Peyer's patch (tissue), 4 donors: ENCODE measurements at regions not wholly inside any gene's neighbourhood (a gene's known extent, or its start where the extent isn't known, plus 50 kb on each side); places are given as distances from the start of the nearest gene placed in this dataset.
"Not testable (repeated sequence)": the region's sequence is repeated elsewhere in the genome, so short reads cannot be mapped to it uniquely, and the experiment has no call there.

Experiments
- DNase-seq, 3 donors: peaks; one replicate each; pipeline ENCODE4 v3.0.0-alpha.2; 2017 to 2019
- H3K27ac ChIP-seq, 4 donors: fragments of 200-600 bp; sonication (generic); one replicate each; pipeline ENCODE4 v1.5.1; 2016 to 2019
- H3K27me3 ChIP-seq, 2 donors: fragments of 200-600 bp; sonication (generic); one replicate each; pipeline ENCODE4 v1.5.1; 2019
- H3K36me3 ChIP-seq, 3 donors: fragments of 200-600 bp; sonication (generic); one replicate each; pipeline ENCODE4 v1.5.1; 2016 to 2019
- H3K4me1 ChIP-seq, 4 donors: fragments of 200-600 bp; sonication (generic); one replicate each; pipeline ENCODE4 v1.5.1; 2016 to 2019
- H3K4me3 ChIP-seq, 4 donors: fragments of 200-600 bp; sonication (generic); 1 replicate in 3 of 4; 2 replicates in 1 of 4; pipeline ENCODE4 v1.5.1; 2016 to 2019; ENCODE audit warnings: mild to moderate bottlenecking in 1 of 4
- H3K9me3 ChIP-seq, 4 donors: fragments of 200-600 bp; sonication (generic); one replicate each; pipeline ENCODE4 v1.5.1; 2016 to 2019; ENCODE audit warnings: mild to moderate bottlenecking in 1 of 4
- POLR2A ChIP-seq, 2 donors: fragments of 450-650 bp; IDR thresholded peaks; one replicate each; pipeline ENCODE4 v1.5.1; 2017; ENCODE audit warnings: antibody characterized with exemption in 2 of 2, mild to moderate bottlenecking in 2 of 2, moderate library complexity in 2 of 2
- TF ChIP-seq, protein P1 (sequence below), 6 experiments: fragments of 450-650 bp in 4 of 6; fragments of 200-600 bp in 2 of 6; sonication (generic) in 1 of 6; IDR thresholded peaks; one replicate each; pipeline ENCODE4 v1.5.1; 2017 to 2019; ENCODE audit warnings: antibody characterized with exemption in 6 of 6, mild to moderate bottlenecking in 3 of 6, moderate library complexity in 1 of 6

DNA sequence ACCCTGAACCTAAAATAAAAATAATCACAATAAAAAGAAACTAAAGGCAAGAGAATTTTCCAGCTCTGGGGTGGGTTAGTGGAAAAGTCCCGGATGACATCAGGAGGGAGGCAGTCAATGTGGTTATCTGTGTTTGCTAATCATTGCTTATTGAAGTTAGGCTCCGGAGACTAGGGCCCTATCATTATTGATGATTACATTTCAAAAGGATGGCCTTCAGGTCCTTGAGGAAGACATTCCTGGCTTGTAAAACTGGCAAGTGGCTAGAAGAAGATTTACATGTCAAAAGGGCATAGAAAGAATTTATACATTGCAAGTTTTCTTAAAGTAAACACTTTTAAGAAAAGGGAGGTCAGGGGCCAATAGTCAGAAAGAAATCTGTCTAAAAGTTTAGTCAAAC lies 123.4 kb downstream of the POSTN start:
- H3K4me3 ChIP-seq, result no peak overlapping the region
- no peak for TF ChIP-seq POLR2A (IDR thresholded peaks at IDR 0.05)
- TF ChIP-seq, protein P1, sequence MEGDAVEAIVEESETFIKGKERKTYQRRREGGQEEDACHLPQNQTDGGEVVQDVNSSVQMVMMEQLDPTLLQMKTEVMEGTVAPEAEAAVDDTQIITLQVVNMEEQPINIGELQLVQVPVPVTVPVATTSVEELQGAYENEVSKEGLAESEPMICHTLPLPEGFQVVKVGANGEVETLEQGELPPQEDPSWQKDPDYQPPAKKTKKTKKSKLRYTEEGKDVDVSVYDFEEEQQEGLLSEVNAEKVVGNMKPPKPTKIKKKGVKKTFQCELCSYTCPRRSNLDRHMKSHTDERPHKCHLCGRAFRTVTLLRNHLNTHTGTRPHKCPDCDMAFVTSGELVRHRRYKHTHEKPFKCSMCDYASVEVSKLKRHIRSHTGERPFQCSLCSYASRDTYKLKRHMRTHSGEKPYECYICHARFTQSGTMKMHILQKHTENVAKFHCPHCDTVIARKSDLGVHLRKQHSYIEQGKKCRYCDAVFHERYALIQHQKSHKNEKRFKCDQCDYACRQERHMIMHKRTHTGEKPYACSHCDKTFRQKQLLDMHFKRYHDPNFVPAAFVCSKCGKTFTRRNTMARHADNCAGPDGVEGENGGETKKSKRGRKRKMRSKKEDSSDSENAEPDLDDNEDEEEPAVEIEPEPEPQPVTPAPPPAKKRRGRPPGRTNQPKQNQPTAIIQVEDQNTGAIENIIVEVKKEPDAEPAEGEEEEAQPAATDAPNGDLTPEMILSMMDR (IDR thresholded peaks at IDR 0.05), result no peak
- H3K36me3 ChIP-seq, result no peaks in the 10 kb centered on the region
- no peaks in the 10 kb centered on the region for H3K27me3 ChIP-seq
- no peaks in the 10 kb centered on the region for H3K9me3 ChIP-seq
- no peaks in the 10 kb centered on the region for H3K4me1 ChIP-seq
- no peak for DNase-seq
- no peak overlapping the region for H3K27ac ChIP-seq

DNA sequence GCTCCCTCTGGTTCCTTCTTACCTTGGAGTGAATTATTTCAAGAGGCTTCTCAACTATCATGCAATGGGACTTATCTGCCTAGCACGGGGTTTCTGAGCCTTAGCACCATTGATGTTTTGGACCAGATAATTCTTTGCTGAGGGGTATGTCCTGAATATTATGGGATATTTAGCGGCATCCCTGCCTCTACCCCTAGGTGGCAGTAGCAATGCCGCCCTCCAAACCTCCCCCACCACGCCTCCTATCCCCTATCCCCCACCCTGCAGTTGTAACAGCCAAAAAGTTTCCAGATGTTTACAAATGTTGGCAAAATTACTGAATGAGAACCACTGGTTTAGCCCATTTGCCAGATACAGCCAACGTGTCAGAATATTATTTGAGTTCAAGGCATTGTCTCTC lies 125.5 kb downstream of the POSTN start:
- H3K9me3 ChIP-seq, result no peaks in the 10 kb centered on the region
- H3K27ac ChIP-seq, result no peak overlapping the region
- H3K4me3 ChIP-seq, result no peak overlapping the region
- H3K36me3 ChIP-seq, result no peaks in the 10 kb centered on the region
- no peaks in the 10 kb centered on the region for H3K27me3 ChIP-seq
- no peak for DNase-seq
- TF ChIP-seq POLR2A (IDR thresholded peaks at IDR 0.05), result no peak
- TF ChIP-seq, protein P1 (IDR thresholded peaks at IDR 0.05), result no peak
- no peaks in the 10 kb centered on the region for H3K4me1 ChIP-seq

DNA sequence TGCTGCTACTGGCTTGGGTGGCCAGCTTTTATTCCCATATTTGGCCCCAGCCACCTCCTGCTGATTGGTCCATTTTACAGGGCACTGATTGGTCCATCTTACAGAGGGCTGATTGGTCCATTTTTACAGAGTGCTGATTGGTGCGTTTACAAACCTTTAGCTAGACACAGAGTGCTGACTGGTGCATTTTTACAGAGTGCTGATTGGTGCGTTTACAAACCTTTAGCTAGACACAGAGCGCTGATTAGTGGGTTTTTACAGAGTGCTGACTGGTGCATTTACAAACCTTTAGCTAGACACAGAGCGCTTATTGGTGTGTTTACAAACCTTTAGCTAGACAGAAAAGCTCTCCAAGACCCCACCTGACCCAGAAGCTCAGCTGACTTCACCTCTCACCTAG lies 126.3 kb downstream of the POSTN start:
- not testable (repeated sequence) for H3K4me1 ChIP-seq, H3K9me3 ChIP-seq, H3K27me3 ChIP-seq, DNase-seq, H3K4me3 ChIP-seq, H3K27ac ChIP-seq, H3K36me3 ChIP-seq

DNA sequence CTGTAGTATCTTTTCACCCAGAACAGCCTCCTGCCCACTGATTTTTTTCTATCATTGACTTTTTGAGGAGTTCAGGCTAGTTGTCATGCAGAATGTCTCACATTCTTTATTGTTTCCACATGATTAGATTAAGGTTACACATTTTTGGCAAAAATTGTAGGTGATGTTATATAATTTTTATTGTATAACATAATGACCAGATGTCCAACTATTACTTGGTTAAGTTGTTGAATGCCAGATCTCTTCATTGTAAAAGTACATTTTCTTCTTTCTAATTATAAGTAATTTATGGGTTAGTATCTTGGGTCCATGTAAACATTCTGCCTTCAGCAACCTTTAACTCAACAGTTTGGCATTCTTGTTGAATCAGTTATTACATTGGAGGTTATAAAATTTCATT lies 138.4 kb downstream of the POSTN start:
- Histone ChIP-seq H3K27ac (no peak overlapping the region), H3K36me3 (no peaks in the 10 kb centered on the region), H3K4me1 (no peaks in the 10 kb centered on the region), H3K4me3 (no peak overlapping the region), H3K9me3 (no peaks in the 10 kb centered on the region), H3K27me3 (no peaks in the 10 kb centered on the region)
- no peak for DNase-seq
- TF ChIP-seq, protein P1 (IDR thresholded peaks at IDR 0.05), result no peak
- TF ChIP-seq POLR2A (IDR thresholded peaks at IDR 0.05), result no peak

DNA sequence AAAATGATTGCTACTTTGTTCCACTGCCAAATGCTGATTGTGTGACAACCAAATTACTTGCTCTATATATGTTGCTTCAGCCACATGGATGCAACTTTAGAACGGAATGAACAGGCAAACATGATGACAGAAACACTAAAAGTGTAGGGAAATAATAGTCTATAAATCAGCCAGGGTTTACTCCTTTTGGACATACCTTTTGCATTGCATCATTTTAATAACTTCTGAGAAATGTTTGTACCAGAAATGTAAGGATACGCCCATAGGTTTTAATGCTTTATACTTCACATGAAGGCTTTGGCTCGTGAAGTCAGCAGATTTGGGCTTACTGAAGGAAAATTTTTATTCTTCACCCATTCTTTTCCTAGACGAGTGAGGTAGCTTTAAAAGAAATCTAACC lies 141.0 kb downstream of the POSTN start:
- no peak for DNase-seq
- no peak overlapping the region for H3K27ac ChIP-seq
- no peaks in the 10 kb centered on the region for H3K9me3 ChIP-seq

DNA sequence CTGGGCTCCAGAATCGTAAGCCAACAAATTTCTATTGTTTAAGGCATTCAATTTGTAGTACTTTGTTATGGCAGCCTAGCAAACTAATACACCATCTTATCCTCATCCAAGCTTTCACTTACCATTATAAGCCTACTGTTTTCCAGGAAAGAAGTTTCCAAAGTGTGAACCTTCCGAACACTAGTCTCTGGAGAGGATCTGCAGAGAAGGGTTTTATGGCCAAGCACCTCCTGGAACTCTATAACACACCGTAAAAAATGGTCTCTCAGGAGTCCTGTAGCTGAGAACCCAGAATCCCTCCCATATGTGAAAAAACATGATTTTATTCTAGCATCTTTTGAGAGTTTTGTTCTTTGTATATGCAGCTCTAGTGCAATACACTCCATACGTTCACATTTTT lies 142.1 kb downstream of the POSTN start:
- Histone ChIP-seq H3K4me1 (no peaks in the 10 kb centered on the region), H3K27ac (no peak overlapping the region), H3K9me3 (no peaks in the 10 kb centered on the region), H3K27me3 (no peaks in the 10 kb centered on the region), H3K36me3 (no peaks in the 10 kb centered on the region), H3K4me3 (no peak overlapping the region)
- TF ChIP-seq POLR2A (IDR thresholded peaks at IDR 0.05), result no peak
- TF ChIP-seq, protein P1 (IDR thresholded peaks at IDR 0.05), result no peak
- no peak for DNase-seq

More for the DNA sequence above, 141.0 kb downstream of the POSTN start:
- H3K4me3 ChIP-seq, result no peak overlapping the region
- TF ChIP-seq POLR2A (IDR thresholded peaks at IDR 0.05), result no peak
- TF ChIP-seq, protein P1 (IDR thresholded peaks at IDR 0.05), result no peak
- H3K27me3 ChIP-seq, result no peaks in the 10 kb centered on the region
- H3K4me1 ChIP-seq, result no peaks in the 10 kb centered on the region
- H3K36me3 ChIP-seq, result no peaks in the 10 kb centered on the region
